Adrenal gland (tissue), 5 donors: ENCODE measurements at regions not wholly inside any gene's neighbourhood (a gene's known extent, or its start where the extent isn't known, plus 50 kb on each side); places are given as distances from the start of the nearest gene placed in this dataset.

Experiments used
- POLR2A ChIP-seq, 2 donors: fragments of 450-650 bp; IDR thresholded peaks; one replicate each; pipeline ENCODE4 v1.6.1; 2017; ENCODE audit warnings: antibody characterized with exemption in 2 of 2, mild to moderate bottlenecking in 2 of 2, moderate library complexity in 1 of 2
- TF ChIP-seq, protein P1 (sequence below), 6 experiments: fragments of 450-650 bp in 4 of 6; fragments of 200-600 bp in 2 of 6; sonication (generic) in 1 of 6; IDR thresholded peaks; 1 replicate in 5 of 6; 2 replicates in 1 of 6; pipeline versions ENCODE4 v1.5.1 to v1.8.0; 2016 to 2021; ENCODE audit warnings: antibody characterized with exemption in 6 of 6, mild to moderate bottlenecking in 2 of 6, moderate library complexity in 1 of 6
- donor health status: DM: no; HTN: no; CAD: no.

DNA sequence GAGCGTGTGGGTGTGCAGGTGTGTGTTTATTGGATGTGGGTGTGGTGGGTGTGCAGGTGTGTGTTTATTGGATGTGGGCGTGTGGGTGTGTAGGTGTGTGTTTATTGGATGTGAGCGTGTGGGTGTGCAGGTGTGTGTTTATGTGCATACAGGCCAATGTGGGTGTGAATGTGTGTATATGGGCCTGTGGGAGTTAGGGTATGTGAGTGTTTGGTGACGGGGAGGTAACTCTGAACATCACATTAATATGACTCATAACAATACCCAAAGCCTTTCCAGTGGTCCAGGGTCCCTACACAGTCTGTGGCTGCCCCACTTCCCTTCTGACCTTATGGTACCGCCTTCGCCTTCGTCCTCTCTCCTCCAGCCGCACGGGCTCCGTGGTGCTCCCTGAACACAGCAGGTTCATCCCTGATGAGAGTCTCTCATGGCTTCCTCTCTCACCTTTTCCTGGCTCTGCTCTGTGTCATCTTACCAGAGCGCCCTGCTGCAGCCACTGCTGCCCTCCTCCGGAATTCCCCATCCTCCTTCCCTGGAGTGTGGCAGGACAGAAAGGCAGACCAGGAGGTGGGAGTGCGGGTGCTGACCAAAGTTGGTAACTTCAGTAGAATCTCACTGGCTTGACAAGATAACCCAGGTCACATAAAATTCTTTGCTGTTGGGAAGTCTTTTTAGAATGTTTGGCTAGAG, 80.0 kb downstream of the SLC2A10 start:
- TF ChIP-seq, protein P1, sequence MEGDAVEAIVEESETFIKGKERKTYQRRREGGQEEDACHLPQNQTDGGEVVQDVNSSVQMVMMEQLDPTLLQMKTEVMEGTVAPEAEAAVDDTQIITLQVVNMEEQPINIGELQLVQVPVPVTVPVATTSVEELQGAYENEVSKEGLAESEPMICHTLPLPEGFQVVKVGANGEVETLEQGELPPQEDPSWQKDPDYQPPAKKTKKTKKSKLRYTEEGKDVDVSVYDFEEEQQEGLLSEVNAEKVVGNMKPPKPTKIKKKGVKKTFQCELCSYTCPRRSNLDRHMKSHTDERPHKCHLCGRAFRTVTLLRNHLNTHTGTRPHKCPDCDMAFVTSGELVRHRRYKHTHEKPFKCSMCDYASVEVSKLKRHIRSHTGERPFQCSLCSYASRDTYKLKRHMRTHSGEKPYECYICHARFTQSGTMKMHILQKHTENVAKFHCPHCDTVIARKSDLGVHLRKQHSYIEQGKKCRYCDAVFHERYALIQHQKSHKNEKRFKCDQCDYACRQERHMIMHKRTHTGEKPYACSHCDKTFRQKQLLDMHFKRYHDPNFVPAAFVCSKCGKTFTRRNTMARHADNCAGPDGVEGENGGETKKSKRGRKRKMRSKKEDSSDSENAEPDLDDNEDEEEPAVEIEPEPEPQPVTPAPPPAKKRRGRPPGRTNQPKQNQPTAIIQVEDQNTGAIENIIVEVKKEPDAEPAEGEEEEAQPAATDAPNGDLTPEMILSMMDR (IDR thresholded peaks at IDR 0.05), result no peak
- no peak for TF ChIP-seq POLR2A (IDR thresholded peaks at IDR 0.05)
